ENCODE measurements at regions not wholly inside any gene's neighbourhood (a gene's known extent, or its start where the extent isn't known, plus 50 kb on each side); places are given as distances from the start of the nearest gene placed in this dataset.

DNA sequence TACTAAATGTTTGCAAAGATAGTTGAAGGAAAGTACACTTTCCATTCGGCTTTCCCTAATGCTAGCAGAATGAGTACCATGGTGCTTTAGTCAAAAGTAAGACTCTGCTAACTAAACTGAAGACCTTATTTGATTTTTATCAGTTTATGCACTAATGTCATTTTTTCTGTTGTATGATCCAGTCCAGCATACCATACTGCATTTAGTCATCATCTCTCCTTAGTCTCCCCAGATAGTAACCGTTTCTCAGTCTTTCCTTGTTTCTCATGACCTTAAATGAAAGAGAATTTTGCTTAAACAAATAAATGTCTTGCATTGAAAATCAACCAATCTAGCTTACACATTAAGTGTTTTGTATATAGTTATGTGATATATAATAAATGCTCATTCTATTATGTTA is 529.5 kb upstream of the SEMA3D start:
- no peak overlapping the region for H2BK5ac ChIP-seq (ENCODE audit: low read depth, low read length, poor library complexity)
- no peaks in the 10 kb centered on the region for H3K9me3 ChIP-seq (ENCODE audit: insufficient read depth, low read depth, low read length)
- H4K8ac ChIP-seq (ENCODE audit: low read depth, low read length) = no peak overlapping the region
- H3K79me2 ChIP-seq (ENCODE audit: control insufficient read depth, insufficient read depth, low read length, poor library complexity) = no peaks in the 10 kb centered on the region
- H2AK5ac ChIP-seq (ENCODE audit: low read length) = no peak overlapping the region
- no peak overlapping the region for H3K4ac ChIP-seq (ENCODE audit: low read depth, low read length)
- H3K14ac ChIP-seq (ENCODE audit: low read length) = no peak overlapping the region
- no peak overlapping the region for H2BK12ac ChIP-seq (ENCODE audit: low read length)
- H3K36me3 ChIP-seq (ENCODE audit: control insufficient read depth in 1 of 2, insufficient read depth in 2 of 2, low read length in 2 of 2) = no peaks in the 10 kb centered on the region
- no CpG with 5 or more reads among the region's 2 CpGs for WGBS (ENCODE audit: extremely low coverage, insufficient coverage, insufficient read length)
- H3K27me3 ChIP-seq (ENCODE audit: insufficient read depth, low read length) = no peaks in the 10 kb centered on the region
- H2BK120ac ChIP-seq (ENCODE audit: insufficient read depth, low read length, poor library complexity) = no peak overlapping the region
- H4K12ac ChIP-seq (ENCODE audit: low read depth, low read length) = no peak overlapping the region
- no peaks in the 10 kb centered on the region for H3K4me1 ChIP-seq (ENCODE audit: control insufficient read depth in 1 of 2, insufficient read depth in 2 of 2, low read length in 2 of 2)
- no peak overlapping the region for H3K4me3 ChIP-seq (ENCODE audit: low read depth, low read length)
- no peak overlapping the region for H3K4me2 ChIP-seq (ENCODE audit: low read length)
- no peaks in the 10 kb centered on the region for H3K79me1 ChIP-seq (ENCODE audit: low read length)
- H2AFZ ChIP-seq (ENCODE audit: insufficient read depth, low read length, poor library complexity) = no peak overlapping the region
- DNase-seq = no peak
- no peak overlapping the region for H4K91ac ChIP-seq (ENCODE audit: low read depth, low read length)
- H3K23ac ChIP-seq (ENCODE audit: low read length) = no peak overlapping the region
- no peak overlapping the region for H3K18ac ChIP-seq (ENCODE audit: low read length)
- H3K9ac ChIP-seq (ENCODE audit: low read length) = no peak overlapping the region
- H3K27ac ChIP-seq (ENCODE audit: low read depth, low read length) = no peak overlapping the region

GRCh38 chr7:85714951-85715350 is 528.1 kb upstream of the SEMA3D start:
- Histone ChIP-seq H3K79me2 (ENCODE audit: control insufficient read depth, insufficient read depth, low read length, poor library complexity) (no peaks in the 10 kb centered on the region), H2BK5ac (ENCODE audit: low read depth, low read length, poor library complexity) (no peak overlapping the region), H4K8ac (ENCODE audit: low read depth, low read length) (no peak overlapping the region), H3K27me3 (ENCODE audit: insufficient read depth, low read length) (no peaks in the 10 kb centered on the region), H3K9ac (ENCODE audit: low read length) (no peak overlapping the region), H2BK12ac (ENCODE audit: low read length) (no peak overlapping the region), H3K14ac (ENCODE audit: low read length) (no peak overlapping the region), H3K4ac (ENCODE audit: low read depth, low read length) (no peak overlapping the region), H3K4me3 (ENCODE audit: low read depth, low read length) (no peak overlapping the region), H3K18ac (ENCODE audit: low read length) (no peak overlapping the region), H4K91ac (ENCODE audit: low read depth, low read length) (no peak overlapping the region), H3K4me1 (ENCODE audit: control insufficient read depth in 1 of 2, insufficient read depth in 2 of 2, low read length in 2 of 2) (no peaks in the 10 kb centered on the region), H3K4me2 (ENCODE audit: low read length) (no peak overlapping the region), H2AK5ac (ENCODE audit: low read length) (no peak overlapping the region), H3K27ac (ENCODE audit: low read depth, low read length) (no peak overlapping the region), H2BK120ac (ENCODE audit: insufficient read depth, low read length, poor library complexity) (no peak overlapping the region), H3K79me1 (ENCODE audit: low read length) (no peaks in the 10 kb centered on the region), H3K23ac (ENCODE audit: low read length) (no peak overlapping the region), H4K12ac (ENCODE audit: low read depth, low read length) (no peak overlapping the region), H3K36me3 (ENCODE audit: control insufficient read depth in 1 of 2, insufficient read depth in 2 of 2, low read length in 2 of 2) (no peaks in the 10 kb centered on the region), H2AFZ (ENCODE audit: insufficient read depth, low read length, poor library complexity) (no peak overlapping the region), H3K9me3 (ENCODE audit: insufficient read depth, low read depth, low read length) (no peaks in the 10 kb centered on the region)
- no CpG with 5 or more reads among the region's 2 CpGs for WGBS (ENCODE audit: extremely low coverage, insufficient coverage, insufficient read length)
- no peak for DNase-seq

GRCh38 chr7:85714043-85714578 is 527.3 kb upstream of the SEMA3D start:
- no peaks in the 10 kb centered on the region for H3K27me3 ChIP-seq (ENCODE audit: insufficient read depth, low read length)
- no CpG with 5 or more reads among the region's 2 CpGs for WGBS (ENCODE audit: extremely low coverage, insufficient coverage, insufficient read length)
- H3K4me3 ChIP-seq (ENCODE audit: low read depth, low read length) = no peak overlapping the region
- H3K9me3 ChIP-seq (ENCODE audit: insufficient read depth, low read depth, low read length) = no peaks in the 10 kb centered on the region
- H2BK5ac ChIP-seq (ENCODE audit: low read depth, low read length, poor library complexity) = no peak overlapping the region
- H3K14ac ChIP-seq (ENCODE audit: low read length) = no peak overlapping the region
- no peak overlapping the region for H2AFZ ChIP-seq (ENCODE audit: insufficient read depth, low read length, poor library complexity)
- no peak overlapping the region for H3K23ac ChIP-seq (ENCODE audit: low read length)
- H3K36me3 ChIP-seq (ENCODE audit: control insufficient read depth in 1 of 2, insufficient read depth in 2 of 2, low read length in 2 of 2) = no peaks in the 10 kb centered on the region
- no peak overlapping the region for H2BK12ac ChIP-seq (ENCODE audit: low read length)
- no peak overlapping the region for H3K9ac ChIP-seq (ENCODE audit: low read length)
- H3K4me1 ChIP-seq (ENCODE audit: control insufficient read depth in 1 of 2, insufficient read depth in 2 of 2, low read length in 2 of 2) = no peaks in the 10 kb centered on the region
- no peaks in the 10 kb centered on the region for H3K79me1 ChIP-seq (ENCODE audit: low read length)
- H3K4me2 ChIP-seq (ENCODE audit: low read length) = no peak overlapping the region
- H2AK5ac ChIP-seq (ENCODE audit: low read length) = no peak overlapping the region
- DNase-seq = no peak
- no peak overlapping the region for H4K91ac ChIP-seq (ENCODE audit: low read depth, low read length)
- H3K79me2 ChIP-seq (ENCODE audit: control insufficient read depth, insufficient read depth, low read length, poor library complexity) = no peaks in the 10 kb centered on the region
- H2BK120ac ChIP-seq (ENCODE audit: insufficient read depth, low read length, poor library complexity) = no peak overlapping the region
- H3K18ac ChIP-seq (ENCODE audit: low read length) = no peak overlapping the region
- no peak overlapping the region for H4K8ac ChIP-seq (ENCODE audit: low read depth, low read length)
- no peak overlapping the region for H4K12ac ChIP-seq (ENCODE audit: low read depth, low read length)
- H3K4ac ChIP-seq (ENCODE audit: low read depth, low read length) = no peak overlapping the region
- H3K27ac ChIP-seq (ENCODE audit: low read depth, low read length) = no peak overlapping the region

GRCh38 chr7:85713171-85713570 is 526.3 kb upstream of the SEMA3D start:
- no peak overlapping the region for H2BK120ac ChIP-seq (ENCODE audit: insufficient read depth, low read length, poor library complexity)
- H2AFZ ChIP-seq (ENCODE audit: insufficient read depth, low read length, poor library complexity) = no peak overlapping the region
- H3K4me2 ChIP-seq (ENCODE audit: low read length) = no peak overlapping the region
- H3K9me3 ChIP-seq (ENCODE audit: insufficient read depth, low read depth, low read length) = no peaks in the 10 kb centered on the region
- no peak overlapping the region for H3K23ac ChIP-seq (ENCODE audit: low read length)
- no peaks in the 10 kb centered on the region for H3K27me3 ChIP-seq (ENCODE audit: insufficient read depth, low read length)
- H4K12ac ChIP-seq (ENCODE audit: low read depth, low read length) = no peak overlapping the region
- no peaks in the 10 kb centered on the region for H3K79me1 ChIP-seq (ENCODE audit: low read length)
- H3K27ac ChIP-seq (ENCODE audit: low read depth, low read length) = no peak overlapping the region
- H3K36me3 ChIP-seq (ENCODE audit: control insufficient read depth in 1 of 2, insufficient read depth in 2 of 2, low read length in 2 of 2) = no peaks in the 10 kb centered on the region
- H4K91ac ChIP-seq (ENCODE audit: low read depth, low read length) = no peak overlapping the region
- no peak overlapping the region for H3K18ac ChIP-seq (ENCODE audit: low read length)
- H3K4me1 ChIP-seq (ENCODE audit: control insufficient read depth in 1 of 2, insufficient read depth in 2 of 2, low read length in 2 of 2) = no peaks in the 10 kb centered on the region
- WGBS (ENCODE audit: extremely low coverage, insufficient coverage, insufficient read length) = no CpG with 5 or more reads among the region's 1 CpG
- no peak overlapping the region for H3K14ac ChIP-seq (ENCODE audit: low read length)
- no peaks in the 10 kb centered on the region for H3K79me2 ChIP-seq (ENCODE audit: control insufficient read depth, insufficient read depth, low read length, poor library complexity)
- H2BK5ac ChIP-seq (ENCODE audit: low read depth, low read length, poor library complexity) = no peak overlapping the region
- no peak overlapping the region for H2BK12ac ChIP-seq (ENCODE audit: low read length)
- no peak overlapping the region for H2AK5ac ChIP-seq (ENCODE audit: low read length)
- no peak overlapping the region for H4K8ac ChIP-seq (ENCODE audit: low read depth, low read length)
- no peak for DNase-seq
- H3K4me3 ChIP-seq (ENCODE audit: low read depth, low read length) = no peak overlapping the region
- H3K9ac ChIP-seq (ENCODE audit: low read length) = no peak overlapping the region
- H3K4ac ChIP-seq (ENCODE audit: low read depth, low read length) = no peak overlapping the region

All from trophoblast cell (in vitro differentiated cells and primary cell).